GM23338 (cell line): ENCODE measurements at regions not wholly inside any gene's neighbourhood (a gene's known extent, or its start where the extent isn't known, plus 50 kb on each side); places are given as distances from the start of the nearest gene placed in this dataset.

Source experiments
- CREB1 ChIP-seq: fragments of 250-450 bp; sonication (Bioruptor Pico); IDR thresholded peaks from 2 replicates; pipeline ENCODE4 v1.5.0; 2020; ENCODE audit warnings: low read depth, mild to moderate bottlenecking, moderate library complexity
- CTCF ChIP-seq, 2 experiments: fragments of 200-600 bp in 1 of 2; sonication (generic) in 1 of 2; conservative IDR thresholded peaks; 2 replicates each; pipeline versions ENCODE4 v1.5.1 to v1.6.1; 2016 to 2017; ENCODE audit warnings: antibody characterized with exemption in 2 of 2, low read depth in 2 of 2, mild to moderate bottlenecking in 2 of 2, moderate library complexity in 1 of 2
- EZH2 ChIP-seq: fragments of 200-600 bp; sonication (generic); IDR thresholded peaks from one replicate; pipeline ENCODE4 v1.8.0; 2017; ENCODE audit warnings: antibody characterized with exemption, mild to moderate bottlenecking, low read depth; ENCODE audit not compliant: unreplicated experiment
- EZH2phosphoT487 ChIP-seq: fragments of 200-600 bp; sonication (generic); IDR thresholded peaks from one replicate; pipeline ENCODE4 v1.8.1; 2018; ENCODE audit warnings: antibody characterized with exemption; ENCODE audit not compliant: unreplicated experiment
- JUNB ChIP-seq: IDR thresholded peaks from one replicate; pipeline ENCODE4 v1.6.1; 2016; ENCODE audit warnings: antibody characterized with exemption; ENCODE audit not compliant: unreplicated experiment
- NANOG ChIP-seq: IDR thresholded peaks from 2 replicates; pipeline ENCODE4 v1.6.1; 2016; ENCODE audit warnings: antibody characterized with exemption, borderline replicate concordance
- POLR2AphosphoS5 ChIP-seq: IDR thresholded peaks from 2 replicates; pipeline ENCODE4 v1.6.1; 2016; ENCODE audit warnings: antibody characterized with exemption, low read depth
- REST ChIP-seq: IDR thresholded peaks from one replicate; pipeline ENCODE4 v1.6.1; 2018; ENCODE audit warnings: antibody characterized with exemption; ENCODE audit not compliant: unreplicated experiment
- STAT1 ChIP-seq: IDR thresholded peaks from one replicate; pipeline ENCODE4 v1.6.1; 2016; ENCODE audit warnings: antibody characterized with exemption; ENCODE audit not compliant: unreplicated experiment
- ZNF114 ChIP-seq: fragments of 250-450 bp; sonication (Bioruptor Pico); IDR thresholded peaks from 2 replicates; pipeline ENCODE4 v1.5.0; 2020; ENCODE audit warnings: mild to moderate bottlenecking, moderate library complexity
- ZNF331 ChIP-seq: fragments of 250-450 bp; sonication (Bioruptor Pico); IDR thresholded peaks from 2 replicates; pipeline ENCODE4 v1.5.0; 2020; ENCODE audit warnings: low read depth, mild to moderate bottlenecking, moderate library complexity
- TF ChIP-seq, protein P1 (sequence below): IDR thresholded peaks from 2 replicates; pipeline ENCODE4 v1.6.1; 2016; ENCODE audit warnings: antibody characterized with exemption
- TF ChIP-seq, protein P2 (sequence below): fragments of 250-450 bp; sonication (Bioruptor Pico); IDR thresholded peaks from 2 replicates; pipeline ENCODE4 v1.5.0; 2020; ENCODE audit warnings: mild to moderate bottlenecking, moderate library complexity

GRCh38 chr13:50277906-50278305, 262.7 kb downstream of the KCNRG start:
- TF ChIP-seq CTCF (conservative IDR thresholded peaks at IDR 0.05; ENCODE audit: low read depth in 2 of 2) (no peak), EZH2 (no peak), POLR2AphosphoS5 (no peak), JUNB (no peak), EZH2phosphoT487 (no peak), ZNF331 (CRISPR knock-in tag) (no peak), REST (no peak), STAT1 (no peak), CREB1 (no peak), ZNF114 (CRISPR knock-in tag) (no peak), NANOG (no peak)
- TF ChIP-seq, protein P1, sequence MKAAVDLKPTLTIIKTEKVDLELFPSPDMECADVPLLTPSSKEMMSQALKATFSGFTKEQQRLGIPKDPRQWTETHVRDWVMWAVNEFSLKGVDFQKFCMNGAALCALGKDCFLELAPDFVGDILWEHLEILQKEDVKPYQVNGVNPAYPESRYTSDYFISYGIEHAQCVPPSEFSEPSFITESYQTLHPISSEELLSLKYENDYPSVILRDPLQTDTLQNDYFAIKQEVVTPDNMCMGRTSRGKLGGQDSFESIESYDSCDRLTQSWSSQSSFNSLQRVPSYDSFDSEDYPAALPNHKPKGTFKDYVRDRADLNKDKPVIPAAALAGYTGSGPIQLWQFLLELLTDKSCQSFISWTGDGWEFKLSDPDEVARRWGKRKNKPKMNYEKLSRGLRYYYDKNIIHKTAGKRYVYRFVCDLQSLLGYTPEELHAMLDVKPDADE: no peak
- TF ChIP-seq, protein P2, sequence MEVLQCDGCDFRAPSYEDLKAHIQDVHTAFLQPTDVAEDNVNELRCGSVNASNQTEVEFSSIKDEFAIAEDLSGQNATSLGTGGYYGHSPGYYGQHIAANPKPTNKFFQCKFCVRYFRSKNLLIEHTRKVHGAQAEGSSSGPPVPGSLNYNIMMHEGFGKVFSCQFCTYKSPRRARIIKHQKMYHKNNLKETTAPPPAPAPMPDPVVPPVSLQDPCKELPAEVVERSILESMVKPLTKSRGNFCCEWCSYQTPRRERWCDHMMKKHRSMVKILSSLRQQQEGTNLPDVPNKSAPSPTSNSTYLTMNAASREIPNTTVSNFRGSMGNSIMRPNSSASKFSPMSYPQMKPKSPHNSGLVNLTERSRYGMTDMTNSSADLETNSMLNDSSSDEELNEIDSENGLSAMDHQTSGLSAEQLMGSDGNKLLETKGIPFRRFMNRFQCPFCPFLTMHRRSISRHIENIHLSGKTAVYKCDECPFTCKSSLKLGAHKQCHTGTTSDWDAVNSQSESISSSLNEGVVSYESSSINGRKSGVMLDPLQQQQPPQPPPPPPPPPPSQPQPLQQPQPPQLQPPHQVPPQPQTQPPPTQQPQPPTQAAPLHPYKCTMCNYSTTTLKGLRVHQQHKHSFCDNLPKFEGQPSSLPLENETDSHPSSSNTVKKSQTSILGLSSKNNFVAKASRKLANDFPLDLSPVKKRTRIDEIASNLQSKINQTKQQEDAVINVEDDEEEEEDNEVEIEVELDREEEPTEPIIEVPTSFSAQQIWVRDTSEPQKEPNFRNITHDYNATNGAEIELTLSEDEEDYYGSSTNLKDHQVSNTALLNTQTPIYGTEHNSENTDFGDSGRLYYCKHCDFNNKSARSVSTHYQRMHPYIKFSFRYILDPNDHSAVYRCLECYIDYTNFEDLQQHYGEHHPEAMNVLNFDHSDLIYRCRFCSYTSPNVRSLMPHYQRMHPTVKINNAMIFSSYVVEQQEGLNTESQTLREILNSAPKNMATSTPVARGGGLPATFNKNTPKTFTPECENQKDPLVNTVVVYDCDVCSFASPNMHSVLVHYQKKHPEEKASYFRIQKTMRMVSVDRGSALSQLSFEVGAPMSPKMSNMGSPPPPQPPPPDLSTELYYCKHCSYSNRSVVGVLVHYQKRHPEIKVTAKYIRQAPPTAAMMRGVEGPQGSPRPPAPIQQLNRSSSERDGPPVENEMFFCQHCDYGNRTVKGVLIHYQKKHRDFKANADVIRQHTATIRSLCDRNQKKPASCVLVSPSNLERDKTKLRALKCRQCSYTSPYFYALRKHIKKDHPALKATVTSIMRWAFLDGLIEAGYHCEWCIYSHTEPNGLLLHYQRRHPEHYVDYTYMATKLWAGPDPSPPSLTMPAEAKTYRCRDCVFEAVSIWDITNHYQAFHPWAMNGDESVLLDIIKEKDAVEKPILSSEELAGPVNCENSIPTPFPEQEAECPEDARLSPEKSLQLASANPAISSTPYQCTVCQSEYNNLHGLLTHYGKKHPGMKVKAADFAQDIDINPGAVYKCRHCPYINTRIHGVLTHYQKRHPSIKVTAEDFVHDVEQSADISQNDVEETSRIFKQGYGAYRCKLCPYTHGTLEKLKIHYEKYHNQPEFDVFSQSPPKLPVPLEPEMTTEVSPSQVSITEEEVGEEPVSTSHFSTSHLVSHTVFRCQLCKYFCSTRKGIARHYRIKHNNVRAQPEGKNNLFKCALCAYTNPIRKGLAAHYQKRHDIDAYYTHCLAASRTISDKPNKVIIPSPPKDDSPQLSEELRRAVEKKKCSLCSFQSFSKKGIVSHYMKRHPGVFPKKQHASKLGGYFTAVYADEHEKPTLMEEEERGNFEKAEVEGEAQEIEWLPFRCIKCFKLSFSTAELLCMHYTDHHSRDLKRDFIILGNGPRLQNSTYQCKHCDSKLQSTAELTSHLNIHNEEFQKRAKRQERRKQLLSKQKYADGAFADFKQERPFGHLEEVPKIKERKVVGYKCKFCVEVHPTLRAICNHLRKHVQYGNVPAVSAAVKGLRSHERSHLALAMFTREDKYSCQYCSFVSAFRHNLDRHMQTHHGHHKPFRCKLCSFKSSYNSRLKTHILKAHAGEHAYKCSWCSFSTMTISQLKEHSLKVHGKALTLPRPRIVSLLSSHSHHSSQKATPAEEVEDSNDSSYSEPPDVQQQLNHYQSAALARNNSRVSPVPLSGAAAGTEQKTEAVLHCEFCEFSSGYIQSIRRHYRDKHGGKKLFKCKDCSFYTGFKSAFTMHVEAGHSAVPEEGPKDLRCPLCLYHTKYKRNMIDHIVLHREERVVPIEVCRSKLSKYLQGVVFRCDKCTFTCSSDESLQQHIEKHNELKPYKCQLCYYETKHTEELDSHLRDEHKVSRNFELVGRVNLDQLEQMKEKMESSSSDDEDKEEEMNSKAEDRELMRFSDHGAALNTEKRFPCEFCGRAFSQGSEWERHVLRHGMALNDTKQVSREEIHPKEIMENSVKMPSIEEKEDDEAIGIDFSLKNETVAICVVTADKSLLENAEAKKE (CRISPR knock-in tag): no peak
